Pons (tissue), 1 donor: ENCODE measurements at regions not wholly inside any gene's neighbourhood (a gene's known extent, or its start where the extent isn't known, plus 50 kb on each side); places are given as distances from the start of the nearest gene placed in this dataset.

ENCODE experiments used
- DNase-seq: peaks from one replicate; pipeline ENCODE4 v3.0.0-alpha.2; 2016; ENCODE audit warnings: low spot score

DNA sequence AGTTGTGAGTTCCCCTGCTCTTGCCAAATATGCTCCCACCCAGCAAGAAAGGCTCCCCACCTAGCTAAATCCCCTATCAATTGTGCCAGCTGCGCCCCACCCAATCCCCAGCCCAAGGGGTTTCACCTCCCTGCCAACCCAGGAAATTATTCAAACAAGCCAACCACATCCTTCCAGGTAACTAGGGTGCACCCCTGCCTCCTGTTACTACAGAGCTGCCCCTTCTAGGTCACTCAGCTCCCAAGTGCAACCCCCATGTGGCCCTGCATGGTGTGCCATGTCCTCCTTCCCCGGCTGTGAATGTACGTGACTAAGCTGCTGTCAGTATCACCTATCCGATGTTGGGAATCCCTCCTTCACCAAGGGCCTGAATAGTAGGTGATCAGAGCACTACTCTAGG lies 91.2 kb upstream of the LDAH start:
- DNase-seq = no peak

DNA sequence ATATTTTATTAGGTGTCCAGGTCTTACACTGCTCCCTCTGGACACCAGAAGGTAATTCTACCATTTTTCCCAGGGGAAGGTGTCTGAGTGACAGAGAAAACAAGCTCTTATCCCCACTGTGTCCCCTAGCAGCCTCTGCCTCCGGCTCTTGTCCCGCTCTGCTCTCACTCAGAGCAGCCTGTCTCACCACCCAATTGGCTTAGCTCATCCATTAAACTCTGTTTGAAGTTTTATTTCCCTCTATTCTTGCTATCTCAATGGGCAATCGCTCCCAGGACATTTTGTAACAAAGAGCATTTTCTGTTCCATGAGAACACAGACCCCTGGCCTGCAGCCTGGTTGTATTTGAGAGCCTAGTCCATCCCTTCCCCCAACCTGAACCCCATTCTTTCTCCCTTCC lies 90.6 kb upstream of the LDAH start:
- DNase-seq = no peak

DNA sequence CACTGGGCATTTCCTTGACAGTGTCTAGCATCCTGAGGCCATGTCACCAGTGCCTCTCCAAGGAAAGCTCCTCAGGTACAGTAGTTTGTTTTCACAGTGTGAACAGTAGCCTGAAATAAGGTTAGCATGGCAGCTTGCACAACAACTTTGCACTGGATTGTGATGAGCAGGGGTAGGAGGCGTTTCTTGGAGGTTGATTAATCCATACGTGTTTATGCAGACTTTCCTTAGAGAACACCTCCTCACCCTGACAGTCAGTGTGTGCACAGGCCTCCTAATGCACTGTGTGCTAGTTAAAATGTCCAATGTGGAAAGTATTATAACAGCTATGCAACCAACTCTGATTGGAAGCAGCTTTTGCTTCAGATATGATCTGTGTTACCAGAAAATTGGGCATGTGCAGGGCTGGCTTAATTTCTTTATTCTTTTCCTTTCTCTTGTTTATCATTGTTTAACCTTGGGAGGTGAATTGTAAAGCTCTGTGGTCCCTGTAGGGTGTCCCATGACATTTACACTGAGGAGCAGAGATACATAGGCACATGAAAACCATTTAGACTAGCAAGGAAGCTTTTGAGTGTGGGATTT lies 77.2 kb upstream of the LDAH start:
- DNase-seq = no peak

DNA sequence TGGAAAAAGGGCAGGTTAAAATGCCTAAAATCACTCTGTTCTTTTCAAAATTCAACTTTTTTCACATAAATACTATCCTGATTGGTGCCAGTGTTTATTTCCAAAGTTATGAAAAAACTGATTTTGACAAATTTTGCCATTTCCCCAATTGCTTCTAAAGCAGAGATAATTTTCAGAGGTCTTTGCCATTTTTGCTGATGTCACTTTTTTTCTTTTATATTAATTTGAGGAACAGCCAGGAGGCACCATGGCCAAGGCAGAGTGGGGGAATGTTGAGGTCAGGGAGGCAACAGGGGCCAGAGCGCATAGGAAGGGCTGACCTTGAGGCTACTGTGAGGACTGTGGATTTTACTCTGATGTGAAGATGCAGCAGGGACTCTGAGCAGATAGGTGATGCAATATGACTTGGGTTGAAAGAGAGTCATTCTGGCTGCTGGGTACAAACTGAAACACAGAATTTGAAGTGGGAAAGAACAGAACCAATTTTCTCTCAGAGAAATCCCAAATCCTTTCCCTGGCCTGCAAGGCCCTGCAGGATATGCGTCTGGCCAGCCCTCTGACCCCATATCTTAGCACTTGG lies 75.1 kb upstream of the LDAH start:
- DNase-seq = no peak

DNA sequence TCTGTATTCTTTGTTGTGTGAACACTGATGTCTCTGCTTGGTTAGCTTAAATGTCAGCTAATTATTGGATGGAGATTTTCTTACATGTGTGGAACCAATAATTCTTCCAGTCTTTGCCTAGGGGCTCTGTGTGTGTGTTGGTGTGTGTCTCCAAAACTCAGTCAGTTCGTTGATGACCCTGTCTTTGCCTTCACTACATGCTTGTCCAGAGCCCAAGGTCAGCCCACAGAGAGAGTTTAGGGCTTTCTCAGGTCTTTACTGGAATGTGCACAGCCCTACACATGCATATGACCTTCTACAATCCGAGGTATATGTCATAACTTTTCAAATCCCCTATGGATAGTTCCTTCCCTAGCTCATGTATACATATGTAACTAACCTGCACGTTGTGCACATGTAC lies 74.1 kb upstream of the LDAH start:
- no peak for DNase-seq

DNA sequence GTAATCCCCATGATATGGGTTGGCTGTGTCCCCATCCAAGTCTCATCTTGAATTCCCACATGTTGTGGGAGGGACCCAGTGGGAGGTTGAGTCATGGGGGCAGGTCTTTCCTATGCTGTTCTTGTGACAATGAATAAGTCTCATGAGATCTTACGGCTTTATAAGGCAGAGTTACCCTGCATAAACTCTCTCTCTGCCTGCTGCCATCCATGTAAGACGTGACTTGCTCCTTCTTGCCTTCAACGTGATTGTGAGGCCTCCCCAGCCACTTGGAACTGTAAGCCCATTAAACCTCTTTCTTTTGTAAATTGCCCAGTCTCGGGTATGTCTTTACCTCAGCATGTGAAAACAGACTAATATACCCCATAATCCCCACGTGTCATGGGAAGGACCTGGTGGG lies 61.9 kb upstream of the LDAH start:
- no peak for DNase-seq

DNA sequence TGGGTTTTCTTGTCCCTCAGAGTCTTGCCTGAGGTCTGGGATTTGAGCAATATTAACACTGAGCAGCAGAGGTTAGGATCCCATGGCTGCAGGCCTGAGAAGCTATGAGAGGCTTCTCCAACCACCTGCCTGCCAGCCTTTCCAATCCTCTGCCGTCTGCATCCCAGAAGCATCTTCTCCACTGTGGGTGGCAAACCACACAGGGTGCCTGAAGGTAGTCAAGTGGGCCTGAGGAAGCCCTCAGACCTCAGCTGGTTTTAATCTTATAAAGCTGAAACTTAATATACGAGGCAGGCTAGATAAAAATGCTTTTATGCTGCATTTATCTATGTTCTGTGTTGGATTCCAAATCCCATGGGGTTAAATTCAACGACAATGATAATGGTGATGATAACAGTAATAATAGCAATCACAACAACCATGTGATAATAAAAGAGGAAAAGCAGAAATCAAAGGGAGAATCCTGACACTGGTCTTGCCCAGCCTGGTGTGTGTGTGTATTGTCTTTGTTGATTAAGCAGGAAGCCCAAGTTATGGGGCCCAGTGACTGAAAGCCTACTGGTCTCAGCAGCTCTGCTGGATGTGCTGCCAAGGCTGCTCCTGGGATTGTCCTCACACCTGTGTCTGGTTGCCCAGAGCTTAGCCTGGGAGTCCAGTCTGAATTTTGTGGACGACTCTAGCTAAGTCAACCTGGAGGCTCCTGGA lies 59.7 kb upstream of the LDAH start:
- DNase-seq = no peak

DNA sequence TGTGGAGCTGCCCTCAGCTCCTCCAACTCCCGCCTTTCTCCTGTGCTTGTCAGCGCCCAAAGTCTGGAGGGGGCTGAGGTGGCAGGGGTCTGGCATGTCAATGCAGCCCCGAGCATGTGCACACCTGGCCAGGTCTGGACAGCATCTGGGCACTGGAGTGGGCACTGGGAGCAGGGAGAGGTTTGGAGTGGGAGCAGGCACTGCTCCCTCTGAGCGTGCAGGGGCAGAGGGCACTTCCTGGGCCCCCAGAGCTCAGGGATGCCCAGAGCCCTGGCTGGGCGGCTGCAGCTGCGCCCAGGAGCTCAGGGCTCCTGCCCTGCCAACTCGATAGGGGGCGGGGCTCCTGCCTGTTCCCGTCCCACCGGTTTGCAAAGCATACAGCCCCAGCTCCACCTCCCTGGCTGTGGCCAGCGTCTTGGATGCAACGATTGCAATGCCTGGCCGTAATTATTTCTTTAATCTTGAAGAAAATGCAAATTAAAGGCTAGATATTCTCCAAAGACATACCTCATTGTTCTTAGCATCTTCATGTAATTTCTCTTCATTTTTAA lies 57.4 kb upstream of the LDAH start:
- no peak for DNase-seq

DNA sequence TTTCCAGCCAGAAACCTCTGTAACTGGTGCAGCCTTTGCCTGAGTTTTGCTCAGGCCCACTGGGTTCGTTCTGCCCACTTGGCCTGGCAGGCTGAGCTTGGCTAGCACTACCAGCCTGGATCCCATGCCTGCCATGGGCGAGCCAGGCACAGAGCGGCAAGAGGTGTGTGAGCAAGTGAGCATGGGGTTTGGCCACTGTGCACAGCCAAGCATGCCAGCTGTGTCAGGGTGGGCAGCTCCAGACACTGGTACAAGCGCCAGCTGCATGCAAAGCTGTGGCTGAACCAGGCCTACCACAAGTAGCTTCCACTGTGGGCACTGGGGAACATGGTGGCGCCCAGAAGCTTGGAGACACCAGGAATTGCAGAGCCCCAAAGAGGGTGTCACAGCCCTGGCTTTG lies 56.3 kb upstream of the LDAH start:
- DNase-seq = no peak

DNA sequence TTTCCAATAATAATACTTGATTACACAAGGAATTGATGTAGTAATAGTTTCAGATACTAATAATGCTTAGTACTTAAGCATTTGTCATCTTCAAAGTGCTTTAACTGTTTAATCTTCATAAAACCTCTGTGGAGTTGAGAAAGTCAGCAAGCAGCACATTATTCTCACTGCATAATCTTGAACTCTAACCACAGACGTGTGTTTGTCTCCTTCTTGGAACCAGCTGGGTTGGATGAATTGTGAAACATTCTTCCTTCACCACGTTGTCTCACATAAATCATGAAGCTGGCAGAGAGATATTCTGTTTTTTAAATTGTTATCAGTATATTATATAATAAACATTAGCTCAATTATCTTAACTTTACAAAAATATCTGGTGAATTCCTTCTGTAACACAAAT lies 55.1 kb upstream of the LDAH start:
- no peak for DNase-seq
